ENCODE measurements at regions not wholly inside any gene's neighbourhood (a gene's known extent, or its start where the extent isn't known, plus 50 kb on each side); places are given as distances from the start of the nearest gene placed in this dataset.

DNA sequence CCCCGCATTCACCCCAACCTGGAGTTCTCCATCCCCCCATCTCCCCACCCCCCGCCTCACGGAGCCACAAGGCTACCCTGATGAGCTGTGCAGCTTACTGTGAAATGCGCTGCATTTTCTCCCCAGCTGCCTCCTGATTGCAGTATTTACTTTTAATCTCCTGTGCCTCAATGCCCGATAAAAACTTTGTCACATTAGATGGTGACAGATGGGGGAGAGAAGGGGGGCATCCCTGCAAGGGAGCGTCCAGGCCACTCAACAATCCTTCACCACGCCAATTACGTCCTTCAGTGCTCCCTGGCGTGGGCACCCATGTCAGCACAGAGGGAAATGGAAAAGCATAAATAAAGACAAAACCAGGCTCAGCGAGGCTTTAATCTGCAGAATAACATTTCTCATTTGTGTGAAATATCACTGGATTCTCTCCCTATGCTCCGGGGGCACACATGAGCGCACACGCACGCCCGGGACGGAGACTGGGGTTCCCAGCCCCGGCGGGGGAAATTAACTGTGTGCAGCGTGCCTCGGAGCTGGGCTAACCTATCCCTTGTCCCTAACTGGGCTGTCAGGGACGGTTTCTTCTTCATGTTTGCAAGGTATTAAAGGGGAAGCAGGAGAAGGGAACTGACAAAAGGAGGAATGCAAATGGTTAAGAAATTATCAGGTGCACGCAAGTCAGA is 186.7 kb upstream of the VASH1 start:
- TF ChIP-seq, protein P1, sequence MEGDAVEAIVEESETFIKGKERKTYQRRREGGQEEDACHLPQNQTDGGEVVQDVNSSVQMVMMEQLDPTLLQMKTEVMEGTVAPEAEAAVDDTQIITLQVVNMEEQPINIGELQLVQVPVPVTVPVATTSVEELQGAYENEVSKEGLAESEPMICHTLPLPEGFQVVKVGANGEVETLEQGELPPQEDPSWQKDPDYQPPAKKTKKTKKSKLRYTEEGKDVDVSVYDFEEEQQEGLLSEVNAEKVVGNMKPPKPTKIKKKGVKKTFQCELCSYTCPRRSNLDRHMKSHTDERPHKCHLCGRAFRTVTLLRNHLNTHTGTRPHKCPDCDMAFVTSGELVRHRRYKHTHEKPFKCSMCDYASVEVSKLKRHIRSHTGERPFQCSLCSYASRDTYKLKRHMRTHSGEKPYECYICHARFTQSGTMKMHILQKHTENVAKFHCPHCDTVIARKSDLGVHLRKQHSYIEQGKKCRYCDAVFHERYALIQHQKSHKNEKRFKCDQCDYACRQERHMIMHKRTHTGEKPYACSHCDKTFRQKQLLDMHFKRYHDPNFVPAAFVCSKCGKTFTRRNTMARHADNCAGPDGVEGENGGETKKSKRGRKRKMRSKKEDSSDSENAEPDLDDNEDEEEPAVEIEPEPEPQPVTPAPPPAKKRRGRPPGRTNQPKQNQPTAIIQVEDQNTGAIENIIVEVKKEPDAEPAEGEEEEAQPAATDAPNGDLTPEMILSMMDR (IDR thresholded peaks at IDR 0.05) = no peak
- 74% methylated on average over 22 of the region's 22 CpGs for WGBS (ENCODE audit: insufficient coverage)
- H3K9me3 Mint-ChIP-seq = no peaks in the 10 kb centered on the region
- no peaks in the 10 kb centered on the region for H3K27me3 ChIP-seq (ENCODE audit: control insufficient read depth, insufficient read depth, low read length)
- H3K4me1 ChIP-seq (ENCODE audit: control insufficient read depth, insufficient read depth, low read length) = no peaks in the 10 kb centered on the region
- H3K9me3 ChIP-seq (ENCODE audit: control insufficient read depth, insufficient read depth, low read length) = no peaks in the 10 kb centered on the region
- no peaks in the 10 kb centered on the region for H3K4me1 Mint-ChIP-seq
- H3K4me3 ChIP-seq (ENCODE audit: low read length) = no peak overlapping the region
- ATAC-seq = no peak
- DNase-seq = no peak
- H3K4me3 Mint-ChIP-seq = no peak overlapping the region
- peaks cover 0 to 8% of the 10 kb centered on the region in 2 donors for H3K27me3 Mint-ChIP-seq (ENCODE audit: low read depth in 2 of 2)
- intact Hi-C loops (cut with micrococcal nuclease) = no loop called here
- no peaks in the 10 kb centered on the region for H3K36me3 Mint-ChIP-seq
- H3K27ac Mint-ChIP-seq = no peak overlapping the region
- no peak overlapping the region for H3K27ac ChIP-seq (ENCODE audit: low read length)
- H3K36me3 ChIP-seq (ENCODE audit: control insufficient read depth, insufficient read depth, low read length) = no peaks in the 10 kb centered on the region

DNA sequence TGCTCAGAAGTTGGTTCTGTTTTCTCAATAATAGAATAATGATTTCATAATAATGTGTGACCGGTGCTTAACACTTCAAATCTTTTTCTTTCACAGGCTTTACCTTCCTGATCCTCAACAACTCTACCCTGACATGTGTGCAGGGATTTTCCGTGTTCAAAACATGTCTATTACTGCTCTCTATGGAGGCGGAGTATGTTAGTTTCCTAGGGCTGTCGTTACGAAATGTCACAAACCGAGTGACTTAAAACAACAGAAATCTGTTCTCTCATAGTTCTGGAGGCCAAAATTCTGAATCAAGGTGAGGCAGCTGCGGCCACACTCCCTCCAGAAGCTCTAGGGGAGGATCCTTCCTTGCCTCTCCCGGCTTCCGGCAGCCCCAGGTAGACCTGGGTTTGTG is 186.2 kb upstream of the VASH1 start:
- Histone ChIP-seq H3K4me1 (ENCODE audit: control insufficient read depth, insufficient read depth, low read length) (no peaks in the 10 kb centered on the region), H3K27me3 (ENCODE audit: control insufficient read depth, insufficient read depth, low read length) (no peaks in the 10 kb centered on the region), H3K27ac (ENCODE audit: low read length) (no peak overlapping the region), H3K36me3 (ENCODE audit: control insufficient read depth, insufficient read depth, low read length) (no peaks in the 10 kb centered on the region), H3K9me3 (ENCODE audit: control insufficient read depth, insufficient read depth, low read length) (no peaks in the 10 kb centered on the region), H3K4me3 (ENCODE audit: low read length) (no peak overlapping the region)
- DNase-seq (no peak), ATAC-seq (no peak)
- TF ChIP-seq, protein P1 (IDR thresholded peaks at IDR 0.05) = no peak
- intact Hi-C loops (cut with micrococcal nuclease) = no loop called here
- no peak overlapping the region for H3K4me3 Mint-ChIP-seq
- peaks cover 0 to 8% of the 10 kb centered on the region in 2 donors for H3K27me3 Mint-ChIP-seq (ENCODE audit: low read depth in 2 of 2)
- no peaks in the 10 kb centered on the region for H3K36me3 Mint-ChIP-seq
- H3K4me1 Mint-ChIP-seq = no peaks in the 10 kb centered on the region
- WGBS (ENCODE audit: insufficient coverage) = 77% methylated on average over 9 of the region's 9 CpGs
- no peaks in the 10 kb centered on the region for H3K9me3 Mint-ChIP-seq
- H3K27ac Mint-ChIP-seq = no peak overlapping the region

DNA sequence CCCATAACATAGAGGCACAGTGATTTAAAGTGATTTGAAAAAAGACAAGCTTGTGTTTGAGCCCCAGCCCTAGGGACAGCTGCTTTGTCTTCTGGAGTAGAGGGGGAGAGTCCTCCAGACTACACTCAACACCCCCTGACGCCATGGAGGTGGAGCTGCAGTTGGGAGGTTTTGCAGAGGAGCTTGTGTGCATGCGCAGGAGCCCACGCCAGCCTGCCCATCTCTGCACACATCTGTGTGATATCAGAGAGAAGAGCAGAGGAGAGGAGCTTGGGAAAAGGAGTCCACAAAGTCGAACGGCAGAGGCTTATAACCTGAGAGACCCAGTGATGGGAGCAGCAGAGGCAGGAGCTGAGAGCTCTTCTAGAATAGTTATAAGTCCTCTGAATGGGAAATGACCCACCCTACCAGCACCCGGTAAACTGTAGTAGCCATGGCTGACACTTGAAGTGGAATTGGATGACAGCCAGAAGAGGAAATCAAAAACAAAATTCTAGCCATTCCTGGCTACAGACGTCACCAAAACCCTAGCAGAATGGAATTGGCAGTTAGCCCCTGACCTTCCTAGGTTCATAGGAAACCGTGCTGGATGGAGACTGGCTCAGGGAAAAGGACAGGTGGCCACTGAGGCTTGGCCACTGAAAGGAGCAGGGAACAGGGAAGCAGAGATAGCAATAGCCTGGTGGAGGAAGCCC is 185.1 kb upstream of the VASH1 start:
- Histone ChIP-seq H3K9me3 (ENCODE audit: control insufficient read depth, insufficient read depth, low read length) (no peaks in the 10 kb centered on the region), H3K36me3 (ENCODE audit: control insufficient read depth, insufficient read depth, low read length) (no peaks in the 10 kb centered on the region), H3K4me1 (ENCODE audit: control insufficient read depth, insufficient read depth, low read length) (no peaks in the 10 kb centered on the region), H3K4me3 (ENCODE audit: low read length) (no peak overlapping the region), H3K27ac (ENCODE audit: low read length) (no peak overlapping the region), H3K27me3 (ENCODE audit: control insufficient read depth, insufficient read depth, low read length) (no peaks in the 10 kb centered on the region)
- peaks cover 0 to 8% of the 10 kb centered on the region in 2 donors for H3K27me3 Mint-ChIP-seq (ENCODE audit: low read depth in 2 of 2)
- TF ChIP-seq, protein P1 (IDR thresholded peaks at IDR 0.05) = no peak
- no peaks in the 10 kb centered on the region for H3K9me3 Mint-ChIP-seq
- no peaks in the 10 kb centered on the region for H3K4me1 Mint-ChIP-seq
- no peak overlapping the region for H3K4me3 Mint-ChIP-seq
- DNase-seq (no peak), ATAC-seq (no peak)
- no peak overlapping the region for H3K27ac Mint-ChIP-seq
- no peaks in the 10 kb centered on the region for H3K36me3 Mint-ChIP-seq
- intact Hi-C loops (cut with micrococcal nuclease) = no loop called here
- 85% methylated on average over 7 of the region's 8 CpGs for WGBS (ENCODE audit: insufficient coverage)
